Vagina (tissue), 2 donors: ENCODE measurements at regions not wholly inside any gene's neighbourhood (a gene's known extent, or its start where the extent isn't known, plus 50 kb on each side); places are given as distances from the start of the nearest gene placed in this dataset.

Experiments used
- POLR2A ChIP-seq, 2 donors: fragments of 450-650 bp; IDR thresholded peaks; one replicate each; pipeline ENCODE4 v1.6.1; 2017; ENCODE audit warnings: antibody characterized with exemption in 2 of 2, mild to moderate bottlenecking in 2 of 2, moderate library complexity in 2 of 2
- POLR2AphosphoS5 ChIP-seq, 2 donors: sonication (generic); formaldehyde crosslinking; IDR thresholded peaks; one replicate each; pipeline ENCODE4 v1.9.0; 2017; ENCODE audit warnings: antibody characterized with exemption in 2 of 2, mild to moderate bottlenecking in 2 of 2, low read depth in 1 of 2; ENCODE audit not compliant: insufficient read depth in 1 of 2
- TF ChIP-seq, protein P1 (sequence below), 3 experiments: fragments of 450-650 bp in 2 of 3; fragments of 200-600 bp in 1 of 3; sonication (generic) in 1 of 3; IDR thresholded peaks; one replicate each; pipeline ENCODE4 v1.5.1; 2017 to 2019; ENCODE audit warnings: antibody characterized with exemption in 3 of 3, mild to moderate bottlenecking in 2 of 3, moderate library complexity in 2 of 3

DNA sequence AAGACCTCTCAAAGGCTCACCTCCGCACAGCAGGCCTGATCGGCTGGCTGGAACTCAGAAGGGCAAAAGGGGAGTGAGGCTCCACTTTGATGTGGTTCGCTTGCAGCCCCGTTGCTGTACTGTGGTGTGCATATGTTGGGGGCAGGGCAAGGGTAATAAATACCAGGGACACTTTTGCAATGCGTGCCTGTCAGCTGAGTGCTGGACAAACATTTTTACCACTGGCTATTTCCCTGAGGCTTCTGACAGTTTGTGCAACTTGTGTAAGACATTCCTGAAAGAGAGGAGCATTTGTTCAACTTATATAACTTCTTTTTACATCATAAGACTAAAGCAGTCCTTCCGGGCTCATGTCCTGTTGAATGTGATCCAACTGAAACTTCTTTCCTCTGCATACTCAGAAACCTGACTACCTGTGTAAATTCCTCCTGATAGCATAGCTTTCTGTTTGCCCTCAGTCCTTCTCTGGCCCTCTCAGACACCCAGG is 82.3 kb downstream of the SPRY1 start:
- TF ChIP-seq, protein P1, sequence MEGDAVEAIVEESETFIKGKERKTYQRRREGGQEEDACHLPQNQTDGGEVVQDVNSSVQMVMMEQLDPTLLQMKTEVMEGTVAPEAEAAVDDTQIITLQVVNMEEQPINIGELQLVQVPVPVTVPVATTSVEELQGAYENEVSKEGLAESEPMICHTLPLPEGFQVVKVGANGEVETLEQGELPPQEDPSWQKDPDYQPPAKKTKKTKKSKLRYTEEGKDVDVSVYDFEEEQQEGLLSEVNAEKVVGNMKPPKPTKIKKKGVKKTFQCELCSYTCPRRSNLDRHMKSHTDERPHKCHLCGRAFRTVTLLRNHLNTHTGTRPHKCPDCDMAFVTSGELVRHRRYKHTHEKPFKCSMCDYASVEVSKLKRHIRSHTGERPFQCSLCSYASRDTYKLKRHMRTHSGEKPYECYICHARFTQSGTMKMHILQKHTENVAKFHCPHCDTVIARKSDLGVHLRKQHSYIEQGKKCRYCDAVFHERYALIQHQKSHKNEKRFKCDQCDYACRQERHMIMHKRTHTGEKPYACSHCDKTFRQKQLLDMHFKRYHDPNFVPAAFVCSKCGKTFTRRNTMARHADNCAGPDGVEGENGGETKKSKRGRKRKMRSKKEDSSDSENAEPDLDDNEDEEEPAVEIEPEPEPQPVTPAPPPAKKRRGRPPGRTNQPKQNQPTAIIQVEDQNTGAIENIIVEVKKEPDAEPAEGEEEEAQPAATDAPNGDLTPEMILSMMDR (IDR thresholded peaks at IDR 0.05), result no peak
- TF ChIP-seq POLR2AphosphoS5 (IDR thresholded peaks at IDR 0.05; ENCODE audit: insufficient read depth in 1 of 2, low read depth in 1 of 2) (no peak), POLR2A (IDR thresholded peaks at IDR 0.05) (no peak)
